HCT116 (cell line): ENCODE measurements at regions not wholly inside any gene's neighbourhood (a gene's known extent, or its start where the extent isn't known, plus 50 kb on each side); places are given as distances from the start of the nearest gene placed in this dataset.

Experiments used
- ATAC-seq: fragments of 200-7000 bp; cut with Tn5 transposase; 2 replicates; pipeline ENCODE4 v1.9.1; 2020; ENCODE audit warnings: mild to moderate bottlenecking, moderate library complexity
- BruUV-seq: library from RNA; stranded (reverse); fragments of 400-500 nt; replicated peaks from 2 replicates; lab custom pipeline; 2021; lab: Mats Ljungman, UMichigan
- CTCF ChIA-PET: fragments of 300-600 bp; sonication (Branson Sonifier 250); formaldehyde crosslinking; loops from one replicate; lab custom pipeline; 2021; ENCODE audit warnings: antibody characterized with exemption; lab: Charles Lee
- POLR2A ChIA-PET: fragments of 300-600, 350-600 bp; sonication (Branson Sonifier 250); formaldehyde crosslinking; loops from one replicate; lab custom pipeline; 2021; ENCODE audit warnings: antibody characterized with exemption; lab: Charles Lee
- RAD21 ChIA-PET, 2 experiments: fragments of 300-600 bp; sonication (Branson Sonifier 250); formaldehyde crosslinking; loops; one replicate each; lab custom pipeline; 2023; ENCODE audit warnings: low total read pairs in 2 of 2; ENCODE audit not compliant: uncharacterized antibody in 2 of 2, unreplicated experiment in 2 of 2, low non-redundant PET in 1 of 2; lab: Charles Lee
- DNase-seq: peaks from one replicate; pipeline ENCODE4 v3.0.0-alpha.2; 2010; ENCODE audit warnings: low read depth, low spot score
- H2AFZ ChIP-seq: fragments of 200-600 bp; shearing (Covaris generic), sonication (generic); 2 replicates; pipeline ENCODE4 v1.6.1; 2017; ENCODE audit warnings: low read depth, mixed run types, mixed read lengths, antibody characterized with exemption, low read length; ENCODE audit not compliant: poor library complexity, severe bottlenecking
- H3K27ac ChIP-seq: 2 replicates; pipeline ENCODE4 v1.5.1; 2012; ENCODE audit warnings: low read depth, low read length
- H3K27me3 ChIP-seq: fragments of 200-600 bp; sonication (generic); 2 replicates; pipeline ENCODE4 v1.6.1; 2016; ENCODE audit warnings: mixed run types, low read length, mixed read lengths; ENCODE audit not compliant: insufficient read depth
- H3K36me3 ChIP-seq, 2 experiments: fragments of 200-500 bp in 1 of 2; fragments of 200-600 bp in 1 of 2; sonication (Bioruptor generic) in 1 of 2; sonication (generic) in 1 of 2; 2 replicates each; pipeline versions ENCODE4 v1.5.1 to v1.6.1; 2014 to 2016; ENCODE audit warnings: low read length in 2 of 2, inconsistent platforms in 1 of 2, mixed read lengths in 1 of 2, mixed run types in 1 of 2; ENCODE audit not compliant: insufficient read depth in 2 of 2, control insufficient read depth in 1 of 2
- H3K4me1 ChIP-seq, 2 experiments: fragments of 200-600 bp in 1 of 2; sonication (generic) in 1 of 2; 2 replicates each; pipeline versions ENCODE4 v1.5.1 to v1.6.1; 2012 to 2017; ENCODE audit warnings: low read length in 2 of 2, inconsistent platforms in 1 of 2, mild to moderate bottlenecking in 1 of 2, mixed read lengths in 1 of 2, mixed run types in 1 of 2, moderate library complexity in 1 of 2; ENCODE audit not compliant: insufficient read depth in 2 of 2, control insufficient read depth in 1 of 2
- H3K4me2 ChIP-seq: fragments of 200-600 bp; sonication (generic); 2 replicates; pipeline ENCODE4 v1.6.1; 2017; ENCODE audit warnings: mixed run types, low read length, mixed read lengths
- H3K4me3 ChIP-seq, 2 experiments: fragments of 200-600 bp in 1 of 2; sonication (generic) in 1 of 2; replicated peaks in 1 of 2; 2 replicates each; pipeline ENCODE4 v1.5.1; 2011 to 2016; ENCODE audit warnings: low read length in 2 of 2, control low read depth in 1 of 2, low read depth in 1 of 2, mild to moderate bottlenecking in 1 of 2, mixed read lengths in 1 of 2, mixed run types in 1 of 2
- H3K79me2 ChIP-seq: fragments of 200-600 bp; sonication (generic); 2 replicates; pipeline ENCODE4 v1.6.1; 2017; ENCODE audit warnings: mild to moderate bottlenecking, mixed run types, low read length, moderate library complexity, mixed read lengths; ENCODE audit not compliant: insufficient read depth
- H3K9ac ChIP-seq: fragments of 200-600 bp; sonication (generic); 2 replicates; pipeline ENCODE4 v1.6.1; 2016; ENCODE audit warnings: low read length, mixed read lengths
- H3K9me2 ChIP-seq: fragments of 200-600 bp; sonication (generic), shearing (Covaris generic); 2 replicates; pipeline ENCODE4 v1.6.1; 2017; ENCODE audit warnings: mixed run types, mild to moderate bottlenecking, moderate library complexity; ENCODE audit not compliant: insufficient read depth
- H3K9me3 ChIP-seq, 2 experiments: fragments of 200-500 bp in 1 of 2; fragments of 200-600 bp in 1 of 2; sonication (Bioruptor generic) in 1 of 2; sonication (generic) in 1 of 2; 2 replicates each; pipeline ENCODE4 v1.6.1; 2014 to 2017; ENCODE audit warnings: low read length in 2 of 2, mixed read lengths in 2 of 2, inconsistent platforms in 1 of 2, low read depth in 1 of 2, mild to moderate bottlenecking in 1 of 2, mixed run types in 1 of 2, moderate library complexity in 1 of 2; ENCODE audit not compliant: control insufficient read depth in 1 of 2, insufficient read depth in 1 of 2
- H4K20me1 ChIP-seq: fragments of 200-600 bp; sonication (generic), shearing (Covaris generic); 2 replicates; pipeline ENCODE4 v1.6.1; 2017; ENCODE audit warnings: mixed run types, mild to moderate bottlenecking, moderate library complexity; ENCODE audit not compliant: insufficient read depth
- EZH2 ChIP-seq: fragments of 200-600 bp; sonication (generic); IDR thresholded peaks from 2 replicates; pipeline ENCODE4 v1.6.1; 2017; ENCODE audit warnings: antibody characterized with exemption, mixed run types
- EZH2phosphoT487 ChIP-seq: fragments of 200-600 bp; IDR thresholded peaks from 2 replicates; pipeline ENCODE4 v1.6.1; 2018; ENCODE audit warnings: antibody characterized with exemption, borderline replicate concordance
- FOSL1 ChIP-seq: IDR thresholded peaks from 2 replicates; pipeline ENCODE4 v1.6.1; 2012; ENCODE audit warnings: low read depth
- JUND ChIP-seq: IDR thresholded peaks from 2 replicates; pipeline ENCODE4 v1.6.1; 2012
- POLR2A ChIP-seq: IDR thresholded peaks from 2 replicates; pipeline ENCODE4 v1.7.0; 2011; ENCODE audit warnings: borderline replicate concordance; ENCODE audit not compliant: insufficient read depth, insufficient read length; ENCODE audit errors: extremely low read depth
- RAD21 ChIP-seq: IDR thresholded peaks from 2 replicates; pipeline ENCODE4 v1.6.1; 2012; ENCODE audit warnings: low read depth, mild to moderate bottlenecking
- SRF ChIP-seq: IDR thresholded peaks from 2 replicates; pipeline ENCODE4 v1.6.1; 2012; ENCODE audit warnings: low read depth
- TCF7L2 ChIP-seq: IDR thresholded peaks from 2 replicates; pipeline ENCODE4 v1.7.0; 2011; ENCODE audit warnings: borderline replicate concordance, inconsistent platforms; ENCODE audit not compliant: insufficient read depth, insufficient read length; ENCODE audit errors: extremely low read depth
- YY1 ChIP-seq: IDR thresholded peaks from 2 replicates; pipeline ENCODE4 v1.6.1; 2011; ENCODE audit warnings: low read length, low read depth, moderate library complexity, mild to moderate bottlenecking; ENCODE audit not compliant: insufficient replicate concordance; ENCODE audit errors: extremely low read depth
- ZFX ChIP-seq: fragments of 450-650 bp; IDR thresholded peaks from 2 replicates; pipeline ENCODE4 v1.6.1; 2017
- ZNF274 ChIP-seq: fragments of 200-500 bp; sonication (Bioruptor generic); IDR thresholded peaks from 2 replicates; pipeline ENCODE4 v1.6.1; 2014; ENCODE audit warnings: mild to moderate bottlenecking, low read depth, low read length, inconsistent platforms
- intact Hi-C: fragments of 100-400 bp; cut with micrococcal nuclease; formaldehyde crosslinking; loops from 2 replicates; pipeline ENCODE4 v1.10.0; 2022
- TF ChIP-seq, protein P1 (sequence below): IDR thresholded peaks from 2 replicates; pipeline ENCODE4 v1.6.1; 2012
- TF ChIP-seq, protein P2 (sequence below), 3 experiments: fragments of 200-600 bp in 1 of 3; sonication (generic) in 1 of 3; IDR thresholded peaks in 2 of 3; conservative IDR thresholded peaks in 1 of 3; 2 replicates each; pipeline ENCODE4 v1.5.1; 2012 to 2017; ENCODE audit warnings: low read depth in 2 of 3, low read length in 2 of 3, antibody characterized with exemption in 1 of 3, borderline replicate concordance in 1 of 3, control low read depth in 1 of 3, mild to moderate bottlenecking in 1 of 3, mixed read lengths in 1 of 3, mixed run types in 1 of 3, moderate library complexity in 1 of 3; ENCODE audit not compliant: insufficient read depth in 1 of 3
- TF ChIP-seq, protein P3 (sequence below): IDR thresholded peaks from 2 replicates; pipeline ENCODE4 v1.6.1; 2012

DNA sequence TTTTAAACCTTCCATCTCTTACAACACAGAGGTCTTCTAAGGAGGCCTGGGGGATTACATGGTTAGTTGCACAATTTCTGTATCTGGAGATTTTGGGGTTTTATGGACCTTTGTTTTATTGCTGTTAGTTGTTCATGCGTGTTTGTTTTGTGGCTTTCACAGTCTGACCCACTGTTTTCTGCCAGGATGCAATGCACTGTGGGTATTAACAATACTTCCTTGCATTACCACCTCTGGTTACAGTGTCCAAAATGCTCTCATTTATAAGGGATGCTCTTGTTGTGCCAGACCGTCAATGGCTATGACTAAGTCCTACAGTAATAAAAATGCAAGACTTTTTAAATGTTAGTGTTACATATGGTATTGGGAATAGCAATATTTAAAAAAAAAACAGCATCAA lies 730.2 kb downstream of the KCTD8 start:
- H3K4me3 ChIP-seq = no peak overlapping the region
- CTCF ChIA-PET = no interaction called here
- H2AFZ ChIP-seq = no peak overlapping the region
- no peak for DNase-seq
- no peaks in the 10 kb centered on the region for H3K27me3 ChIP-seq
- no peak overlapping the region for H3K9ac ChIP-seq
- H3K27ac ChIP-seq = no peak overlapping the region
- H4K20me1 ChIP-seq = no peaks in the 10 kb centered on the region
- H3K36me3 ChIP-seq = no peaks in the 10 kb centered on the region
- no peaks in the 10 kb centered on the region for H3K4me1 ChIP-seq
- no peaks in the 10 kb centered on the region for H3K79me2 ChIP-seq
- no TSS peak for BruUV-seq
- intact Hi-C loops = no loop called here
- TF ChIP-seq ZFX (no peak), RAD21 (no peak), YY1 (no peak), POLR2A (no peak), ZNF274 (no peak), EZH2 (no peak), FOSL1 (no peak), EZH2phosphoT487 (no peak), TCF7L2 (no peak), SRF (no peak), JUND (no peak)
- TF ChIP-seq, protein P1, sequence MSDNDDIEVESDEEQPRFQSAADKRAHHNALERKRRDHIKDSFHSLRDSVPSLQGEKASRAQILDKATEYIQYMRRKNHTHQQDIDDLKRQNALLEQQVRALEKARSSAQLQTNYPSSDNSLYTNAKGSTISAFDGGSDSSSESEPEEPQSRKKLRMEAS = no peak
- TF ChIP-seq, protein P2, sequence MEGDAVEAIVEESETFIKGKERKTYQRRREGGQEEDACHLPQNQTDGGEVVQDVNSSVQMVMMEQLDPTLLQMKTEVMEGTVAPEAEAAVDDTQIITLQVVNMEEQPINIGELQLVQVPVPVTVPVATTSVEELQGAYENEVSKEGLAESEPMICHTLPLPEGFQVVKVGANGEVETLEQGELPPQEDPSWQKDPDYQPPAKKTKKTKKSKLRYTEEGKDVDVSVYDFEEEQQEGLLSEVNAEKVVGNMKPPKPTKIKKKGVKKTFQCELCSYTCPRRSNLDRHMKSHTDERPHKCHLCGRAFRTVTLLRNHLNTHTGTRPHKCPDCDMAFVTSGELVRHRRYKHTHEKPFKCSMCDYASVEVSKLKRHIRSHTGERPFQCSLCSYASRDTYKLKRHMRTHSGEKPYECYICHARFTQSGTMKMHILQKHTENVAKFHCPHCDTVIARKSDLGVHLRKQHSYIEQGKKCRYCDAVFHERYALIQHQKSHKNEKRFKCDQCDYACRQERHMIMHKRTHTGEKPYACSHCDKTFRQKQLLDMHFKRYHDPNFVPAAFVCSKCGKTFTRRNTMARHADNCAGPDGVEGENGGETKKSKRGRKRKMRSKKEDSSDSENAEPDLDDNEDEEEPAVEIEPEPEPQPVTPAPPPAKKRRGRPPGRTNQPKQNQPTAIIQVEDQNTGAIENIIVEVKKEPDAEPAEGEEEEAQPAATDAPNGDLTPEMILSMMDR (IDR thresholded peaks at IDR 0.05 in 2 of 3, conservative IDR thresholded peaks at IDR 0.05 in 1 of 3; ENCODE audit: borderline replicate concordance in 1 of 3, insufficient read depth in 1 of 3, low read depth in 2 of 3, low read length in 2 of 3) = no peak
- TF ChIP-seq, protein P3, sequence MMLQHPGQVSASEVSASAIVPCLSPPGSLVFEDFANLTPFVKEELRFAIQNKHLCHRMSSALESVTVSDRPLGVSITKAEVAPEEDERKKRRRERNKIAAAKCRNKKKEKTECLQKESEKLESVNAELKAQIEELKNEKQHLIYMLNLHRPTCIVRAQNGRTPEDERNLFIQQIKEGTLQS = no peak
- TF ChIP-seq, all 23 proteins: peak for 0
- Histone ChIP-seq H3K4me2 (no peak overlapping the region), H3K9me2 (no peaks in the 10 kb centered on the region), H3K9me3 (peaks cover 4 to 5% of the 10 kb centered on the region in 2 experiments; a peak in 2 of 4 replicates)
- ChIA-PET RAD21 (no interaction called here), POLR2A (no interaction called here)
- ATAC-seq = no peak
